ENCODE measurements at regions not wholly inside any gene's neighbourhood (a gene's known extent, or its start where the extent isn't known, plus 50 kb on each side); places are given as distances from the start of the nearest gene placed in this dataset.

DNA sequence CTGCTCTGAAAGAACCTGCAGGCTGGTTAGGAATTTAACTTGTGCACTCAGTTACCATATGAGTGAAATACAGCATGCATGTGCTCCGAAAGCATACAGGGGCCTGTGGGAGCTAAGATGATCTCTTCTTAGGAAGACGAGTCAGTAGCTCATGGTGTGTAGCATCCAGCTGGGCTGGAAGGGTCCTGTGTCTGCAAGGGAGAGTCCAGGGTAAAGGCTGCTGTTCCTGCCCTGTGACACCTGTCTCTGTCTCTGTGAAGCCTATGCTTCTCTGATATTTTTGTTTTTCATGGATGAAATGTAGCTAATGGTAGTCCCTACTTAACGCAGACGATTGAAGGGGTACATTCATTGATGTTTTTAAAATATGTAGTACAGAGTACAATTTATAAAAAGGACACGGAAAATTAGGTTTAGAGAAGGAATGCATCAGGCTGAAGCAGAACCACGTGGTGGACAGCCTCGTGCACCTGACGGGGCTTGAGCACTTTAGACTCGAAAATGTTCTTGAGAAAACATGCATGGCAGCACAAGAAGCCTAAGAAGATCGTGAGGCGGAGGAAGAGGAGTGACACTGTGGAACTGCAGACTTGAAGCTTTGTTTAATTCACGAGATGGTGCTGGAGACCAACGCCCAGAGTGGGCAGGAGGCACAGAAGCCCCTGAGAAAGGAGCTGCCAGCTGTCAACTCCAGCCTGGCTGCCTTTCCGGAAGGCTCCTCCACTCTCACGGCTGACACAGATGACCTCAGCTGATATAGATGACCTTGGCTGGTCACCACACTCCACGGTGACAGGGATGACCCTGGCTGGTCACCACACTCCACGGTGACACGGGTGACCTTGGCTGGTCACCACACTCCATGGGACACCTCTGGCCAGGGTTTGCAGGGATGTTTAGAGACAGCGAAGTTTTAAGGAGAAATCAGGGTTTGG is 110.6 kb downstream of the TMEM18 start:
- TF ChIP-seq, protein P1, sequence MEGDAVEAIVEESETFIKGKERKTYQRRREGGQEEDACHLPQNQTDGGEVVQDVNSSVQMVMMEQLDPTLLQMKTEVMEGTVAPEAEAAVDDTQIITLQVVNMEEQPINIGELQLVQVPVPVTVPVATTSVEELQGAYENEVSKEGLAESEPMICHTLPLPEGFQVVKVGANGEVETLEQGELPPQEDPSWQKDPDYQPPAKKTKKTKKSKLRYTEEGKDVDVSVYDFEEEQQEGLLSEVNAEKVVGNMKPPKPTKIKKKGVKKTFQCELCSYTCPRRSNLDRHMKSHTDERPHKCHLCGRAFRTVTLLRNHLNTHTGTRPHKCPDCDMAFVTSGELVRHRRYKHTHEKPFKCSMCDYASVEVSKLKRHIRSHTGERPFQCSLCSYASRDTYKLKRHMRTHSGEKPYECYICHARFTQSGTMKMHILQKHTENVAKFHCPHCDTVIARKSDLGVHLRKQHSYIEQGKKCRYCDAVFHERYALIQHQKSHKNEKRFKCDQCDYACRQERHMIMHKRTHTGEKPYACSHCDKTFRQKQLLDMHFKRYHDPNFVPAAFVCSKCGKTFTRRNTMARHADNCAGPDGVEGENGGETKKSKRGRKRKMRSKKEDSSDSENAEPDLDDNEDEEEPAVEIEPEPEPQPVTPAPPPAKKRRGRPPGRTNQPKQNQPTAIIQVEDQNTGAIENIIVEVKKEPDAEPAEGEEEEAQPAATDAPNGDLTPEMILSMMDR (IDR thresholded peaks at IDR 0.05; ENCODE audit: low read depth, low read length): no peak
- no peak for DNase-seq (ENCODE audit: extremely low read depth, low read depth)

DNA sequence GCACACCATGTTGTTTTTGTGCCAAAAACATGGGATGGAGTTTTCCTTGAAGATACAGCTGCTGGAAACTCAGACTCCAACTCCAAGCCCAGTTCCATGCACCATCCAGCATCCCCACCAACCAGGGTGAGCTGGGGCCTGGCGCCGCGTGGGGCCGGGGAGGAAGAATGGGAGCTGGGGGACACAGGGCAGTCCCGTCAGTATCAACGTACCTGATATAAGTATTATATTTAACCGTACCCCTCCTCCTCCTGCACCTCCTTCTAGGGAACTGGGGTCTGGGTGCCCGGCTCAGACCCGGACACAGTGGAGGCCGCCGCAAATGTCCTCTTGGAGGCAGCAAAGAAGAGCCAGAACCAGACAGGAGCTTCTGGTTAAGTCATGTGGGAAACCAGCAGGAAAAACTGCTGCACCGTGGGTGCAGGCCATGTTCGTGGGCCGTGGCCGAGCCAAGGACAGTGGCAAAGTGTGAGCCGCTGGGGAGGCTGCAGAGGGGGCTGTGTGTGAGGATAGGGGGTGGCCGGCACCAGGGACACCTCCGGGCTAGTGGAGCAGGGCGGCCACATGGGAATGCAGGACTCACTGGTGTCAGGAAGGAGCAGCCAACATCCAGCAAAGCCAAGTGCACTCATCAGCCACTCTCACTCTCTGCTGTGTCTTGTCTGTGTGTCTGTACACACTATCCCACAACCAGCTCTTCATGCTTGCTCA is 112.6 kb downstream of the TMEM18 start:
- TF ChIP-seq, protein P1 (IDR thresholded peaks at IDR 0.05; ENCODE audit: low read depth, low read length): no peak

DNA sequence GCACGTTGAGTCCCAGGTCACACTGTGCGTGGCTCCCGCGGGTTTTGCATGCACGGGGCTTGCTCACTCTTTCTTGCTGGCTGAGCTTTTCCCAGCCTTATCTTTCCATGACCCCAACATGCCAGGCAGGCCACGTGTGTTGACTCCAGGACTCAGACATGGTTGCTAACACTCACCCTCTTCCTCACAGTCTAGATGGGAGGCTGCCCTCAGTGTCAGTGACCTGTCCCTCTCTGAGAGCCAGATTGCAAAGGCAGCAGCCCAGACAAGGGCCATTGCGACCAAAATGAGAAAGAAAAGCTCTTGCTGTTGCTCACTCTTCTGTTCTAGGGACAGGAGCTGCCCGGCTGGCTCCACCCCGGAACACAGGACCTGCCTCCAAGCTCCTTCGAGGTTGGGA is 113.7 kb downstream of the TMEM18 start:
- no peak for DNase-seq (ENCODE audit: extremely low read depth, low read depth)
- TF ChIP-seq, protein P1 (IDR thresholded peaks at IDR 0.05; ENCODE audit: low read depth, low read length): no peak

More for the DNA sequence above, 112.6 kb downstream of the TMEM18 start:
- DNase-seq (ENCODE audit: extremely low read depth, low read depth): no peak

DNA sequence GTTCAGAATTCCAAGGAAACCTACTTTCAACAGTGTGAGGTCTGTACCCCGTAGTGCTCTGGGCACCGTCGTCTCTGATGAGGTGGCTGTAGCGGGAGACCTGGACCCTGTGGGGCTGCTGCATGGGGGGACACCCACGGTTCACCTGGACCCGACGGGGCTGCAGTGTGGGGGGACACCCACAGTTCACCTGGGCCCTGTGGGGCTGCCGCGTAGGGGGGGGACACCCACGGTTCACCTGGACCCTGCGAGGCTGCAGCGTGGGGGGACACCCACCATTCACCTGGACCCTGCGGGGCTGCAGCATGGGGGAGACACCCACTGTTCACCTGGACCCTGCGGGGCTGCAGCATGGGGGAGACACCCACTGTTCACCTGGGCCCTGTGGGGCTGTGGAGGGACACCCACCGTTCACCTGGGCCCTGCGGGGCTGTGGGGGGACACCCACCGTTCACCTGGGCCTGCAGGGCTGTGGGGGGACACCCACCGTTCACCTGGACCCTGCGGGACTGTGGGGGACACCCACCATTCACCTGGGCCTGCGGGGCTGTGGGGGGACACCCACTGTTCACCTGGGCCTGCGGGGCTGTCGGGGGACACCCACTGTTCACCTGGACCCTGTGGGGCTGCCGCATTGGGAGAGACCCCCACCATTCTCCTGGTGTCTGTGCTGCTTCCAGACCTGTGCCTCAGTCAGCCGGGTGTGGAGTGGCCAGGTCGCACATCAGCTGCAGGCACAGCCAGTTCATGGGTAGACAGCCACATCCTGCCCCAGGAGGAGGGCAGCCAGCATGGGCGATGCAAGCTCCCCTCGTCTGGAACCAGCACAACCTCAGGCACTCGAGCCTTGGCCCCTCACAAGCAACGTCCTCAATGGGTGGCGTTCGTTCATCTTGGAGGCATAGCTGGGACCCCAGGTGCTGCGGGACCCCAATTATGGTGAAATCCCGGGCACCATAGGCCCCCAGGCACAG is 114.5 kb downstream of the TMEM18 start:
- no peak for DNase-seq (ENCODE audit: extremely low read depth, low read depth)
- TF ChIP-seq, protein P1 (IDR thresholded peaks at IDR 0.05; ENCODE audit: low read depth, low read length): no peak

DNA sequence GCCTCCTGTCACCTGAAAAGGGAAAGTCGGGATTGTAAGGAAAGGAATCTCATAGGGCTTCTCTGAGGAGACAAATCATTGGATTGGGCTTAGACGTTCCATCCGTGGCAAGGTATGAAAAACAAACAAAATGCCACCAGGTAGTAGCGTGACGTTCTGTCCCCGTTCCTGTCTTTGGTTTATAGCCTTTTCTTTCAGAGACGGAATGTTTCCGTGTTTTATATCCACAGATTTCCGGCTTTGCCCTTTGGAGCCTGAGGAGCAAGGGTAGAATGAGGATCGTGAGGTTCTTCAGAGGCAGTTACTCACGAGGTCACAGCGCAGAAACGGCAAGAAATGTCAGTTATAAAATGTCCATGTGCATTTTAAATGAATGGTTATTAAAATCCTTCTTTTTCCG is 118.3 kb downstream of the TMEM18 start:
- DNase-seq (ENCODE audit: extremely low read depth, low read depth): no peak
- TF ChIP-seq, protein P1 (IDR thresholded peaks at IDR 0.05; ENCODE audit: low read depth, low read length): no peak

DNA sequence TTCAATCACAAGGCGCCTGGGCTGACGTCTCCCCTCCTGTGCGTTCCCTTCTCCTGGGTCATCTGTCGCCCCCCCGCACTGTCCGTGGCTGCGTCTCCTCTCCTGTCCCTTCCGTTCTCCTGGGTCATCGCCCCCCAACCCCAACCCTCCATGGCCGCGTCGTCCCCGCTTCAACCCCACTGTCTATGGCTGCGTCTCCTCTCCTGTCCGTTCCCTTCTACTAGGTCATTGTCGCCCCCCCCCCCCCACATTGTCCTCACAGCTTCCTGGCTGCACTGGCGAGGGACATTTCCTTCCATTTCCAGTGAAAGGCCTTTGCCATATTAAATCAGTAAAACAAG is 118.9 kb downstream of the TMEM18 start:
- TF ChIP-seq, protein P1 (IDR thresholded peaks at IDR 0.05; ENCODE audit: low read depth, low read length): no peak
- no peak for DNase-seq (ENCODE audit: extremely low read depth, low read depth)
